ENCODE measurements at regions not wholly inside any gene's neighbourhood (a gene's known extent, or its start where the extent isn't known, plus 50 kb on each side); places are given as distances from the start of the nearest gene placed in this dataset.

- Histone ChIP-seq H2AFZ (ENCODE audit: low read length) (no peak overlapping the region), H3K4me3 (ENCODE audit: insufficient read depth, low read length) (no peak overlapping the region), H3K27me3 (ENCODE audit: insufficient read depth, low read length) (no peaks in the 10 kb centered on the region), H3K79me2 (ENCODE audit: insufficient read depth, low read length) (no peaks in the 10 kb centered on the region), H4K20me1 (ENCODE audit: insufficient read depth, low read length) (no peaks in the 10 kb centered on the region), H3K9me3 (ENCODE audit: low read depth, low read length) (no peaks in the 10 kb centered on the region), H3K4me1 (ENCODE audit: insufficient read depth, low read length) (no peaks in the 10 kb centered on the region), H3K4me2 (ENCODE audit: insufficient read depth, low read length) (no peak overlapping the region), H3K27ac (ENCODE audit: low read depth, low read length) (no peak overlapping the region), H3K36me3 (ENCODE audit: insufficient read depth, low read length) (no peaks in the 10 kb centered on the region)
- TF ChIP-seq CTCF (IDR thresholded peaks at IDR 0.05; ENCODE audit: extremely low read depth, low read depth, low read length), result no peak
- DNase-seq (ENCODE audit: insufficient read length, low spot score, missing footprints), result no peak
These were observed 936.1 kb downstream of the PLOD2 start for GRCh38 chr3:145224886-145225285.

GRCh38 chr3:145243875-145244274, 917.1 kb downstream of the PLOD2 start:
- no peak for DNase-seq (ENCODE audit: insufficient read length, low spot score, missing footprints)
- Histone ChIP-seq H3K4me2 (ENCODE audit: insufficient read depth, low read length) (no peak overlapping the region), H3K4me3 (ENCODE audit: insufficient read depth, low read length) (no peak overlapping the region), H3K4me1 (ENCODE audit: insufficient read depth, low read length) (no peaks in the 10 kb centered on the region), H3K27ac (ENCODE audit: low read depth, low read length) (no peak overlapping the region), H4K20me1 (ENCODE audit: insufficient read depth, low read length) (no peaks in the 10 kb centered on the region), H3K9me3 (ENCODE audit: low read depth, low read length) (no peaks in the 10 kb centered on the region), H3K27me3 (ENCODE audit: insufficient read depth, low read length) (no peaks in the 10 kb centered on the region), H3K79me2 (ENCODE audit: insufficient read depth, low read length) (no peaks in the 10 kb centered on the region), H3K36me3 (ENCODE audit: insufficient read depth, low read length) (no peaks in the 10 kb centered on the region), H2AFZ (ENCODE audit: low read length) (no peak overlapping the region)
- TF ChIP-seq CTCF (IDR thresholded peaks at IDR 0.05; ENCODE audit: extremely low read depth, low read depth, low read length), result no peak

- H2AFZ ChIP-seq (ENCODE audit: low read length), result no peak overlapping the region
- no peaks in the 10 kb centered on the region for H3K9me3 ChIP-seq (ENCODE audit: low read depth, low read length)
- H4K20me1 ChIP-seq (ENCODE audit: insufficient read depth, low read length), result no peaks in the 10 kb centered on the region
- TF ChIP-seq CTCF (IDR thresholded peaks at IDR 0.05; ENCODE audit: extremely low read depth, low read depth, low read length), result no peak
- no peaks in the 10 kb centered on the region for H3K79me2 ChIP-seq (ENCODE audit: insufficient read depth, low read length)
- no peaks in the 10 kb centered on the region for H3K36me3 ChIP-seq (ENCODE audit: insufficient read depth, low read length)
- no peaks in the 10 kb centered on the region for H3K27me3 ChIP-seq (ENCODE audit: insufficient read depth, low read length)
- H3K4me3 ChIP-seq (ENCODE audit: insufficient read depth, low read length), result no peak overlapping the region
- no peak overlapping the region for H3K4me2 ChIP-seq (ENCODE audit: insufficient read depth, low read length)
- H3K4me1 ChIP-seq (ENCODE audit: insufficient read depth, low read length), result no peaks in the 10 kb centered on the region
- no peak for DNase-seq (ENCODE audit: insufficient read length, low spot score, missing footprints)
- H3K27ac ChIP-seq (ENCODE audit: low read depth, low read length), result no peak overlapping the region
These were observed 916.7 kb downstream of the PLOD2 start for GRCh38 chr3:145244327-145244726.

GRCh38 chr3:145246291-145246690, 914.7 kb downstream of the PLOD2 start:
- Histone ChIP-seq H2AFZ (ENCODE audit: low read length) (no peak overlapping the region), H3K27ac (ENCODE audit: low read depth, low read length) (no peak overlapping the region), H3K4me2 (ENCODE audit: insufficient read depth, low read length) (no peak overlapping the region), H4K20me1 (ENCODE audit: insufficient read depth, low read length) (no peaks in the 10 kb centered on the region), H3K4me3 (ENCODE audit: insufficient read depth, low read length) (no peak overlapping the region), H3K4me1 (ENCODE audit: insufficient read depth, low read length) (no peaks in the 10 kb centered on the region), H3K36me3 (ENCODE audit: insufficient read depth, low read length) (no peaks in the 10 kb centered on the region), H3K27me3 (ENCODE audit: insufficient read depth, low read length) (no peaks in the 10 kb centered on the region), H3K79me2 (ENCODE audit: insufficient read depth, low read length) (no peaks in the 10 kb centered on the region), H3K9me3 (ENCODE audit: low read depth, low read length) (no peaks in the 10 kb centered on the region)
- no peak for DNase-seq (ENCODE audit: insufficient read length, low spot score, missing footprints)
- no peak for TF ChIP-seq CTCF (IDR thresholded peaks at IDR 0.05; ENCODE audit: extremely low read depth, low read depth, low read length)

Measured in osteoblast (primary cell).